NCI-H524 treated with DMSO at 0.1 percent for 48 hours (cell line): ENCODE measurements at regions not wholly inside any gene's neighbourhood (a gene's known extent, or its start where the extent isn't known, plus 50 kb on each side); places are given as distances from the start of the nearest gene placed in this dataset.

Experiments
- DNase-seq: peaks from one replicate; lab custom pipeline; 2025; lab: John Stamatoyannopoulos, UW

DNA sequence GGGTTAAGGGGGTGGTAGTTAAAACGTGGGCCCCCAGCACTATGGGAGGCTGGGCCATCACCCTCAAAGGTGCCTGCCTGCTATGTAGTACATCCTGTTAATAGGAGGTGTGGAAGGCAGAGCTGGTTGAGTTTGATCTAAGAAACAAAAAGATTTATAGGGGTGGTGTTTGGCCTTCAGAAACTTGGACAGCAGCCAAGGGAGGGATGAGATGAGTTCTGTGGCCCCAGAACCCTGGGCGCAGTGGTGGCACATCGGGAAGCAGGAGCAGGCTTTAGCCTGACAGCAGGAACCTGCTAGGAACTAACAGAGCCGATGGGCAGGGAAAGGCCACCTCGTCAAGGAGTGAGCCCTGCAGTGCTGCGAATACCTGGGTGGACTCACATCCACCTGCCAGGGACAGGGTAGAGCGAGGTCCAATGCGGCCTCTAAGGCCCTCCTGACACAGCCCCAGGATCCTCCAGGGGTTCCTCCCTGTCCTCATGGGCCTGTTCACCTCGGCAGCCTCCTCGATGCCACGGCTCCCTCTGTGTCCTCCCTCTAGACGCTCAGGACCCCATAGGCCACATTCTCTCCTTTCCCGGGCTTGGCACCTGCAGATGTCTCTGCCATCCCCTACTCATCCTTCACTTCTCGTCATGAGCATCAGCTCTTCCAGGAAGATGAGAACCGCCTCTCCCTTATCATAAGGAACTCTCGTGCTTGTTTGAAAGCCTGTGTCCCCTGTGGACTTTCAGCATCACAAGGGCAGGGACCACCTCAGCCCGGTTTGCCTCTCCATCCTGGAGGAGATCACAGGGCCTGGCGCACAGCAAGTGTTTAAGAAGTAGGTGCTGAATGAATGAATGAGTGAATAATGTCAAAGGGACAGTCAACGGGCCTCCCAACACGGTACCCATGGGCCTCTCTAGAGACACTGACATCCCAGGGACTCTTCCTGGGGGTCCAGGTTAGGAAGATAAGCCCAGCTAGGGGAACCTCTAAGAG, 103.5 kb upstream of the TNRC6C start:
- DNase-seq = no peak

DNA sequence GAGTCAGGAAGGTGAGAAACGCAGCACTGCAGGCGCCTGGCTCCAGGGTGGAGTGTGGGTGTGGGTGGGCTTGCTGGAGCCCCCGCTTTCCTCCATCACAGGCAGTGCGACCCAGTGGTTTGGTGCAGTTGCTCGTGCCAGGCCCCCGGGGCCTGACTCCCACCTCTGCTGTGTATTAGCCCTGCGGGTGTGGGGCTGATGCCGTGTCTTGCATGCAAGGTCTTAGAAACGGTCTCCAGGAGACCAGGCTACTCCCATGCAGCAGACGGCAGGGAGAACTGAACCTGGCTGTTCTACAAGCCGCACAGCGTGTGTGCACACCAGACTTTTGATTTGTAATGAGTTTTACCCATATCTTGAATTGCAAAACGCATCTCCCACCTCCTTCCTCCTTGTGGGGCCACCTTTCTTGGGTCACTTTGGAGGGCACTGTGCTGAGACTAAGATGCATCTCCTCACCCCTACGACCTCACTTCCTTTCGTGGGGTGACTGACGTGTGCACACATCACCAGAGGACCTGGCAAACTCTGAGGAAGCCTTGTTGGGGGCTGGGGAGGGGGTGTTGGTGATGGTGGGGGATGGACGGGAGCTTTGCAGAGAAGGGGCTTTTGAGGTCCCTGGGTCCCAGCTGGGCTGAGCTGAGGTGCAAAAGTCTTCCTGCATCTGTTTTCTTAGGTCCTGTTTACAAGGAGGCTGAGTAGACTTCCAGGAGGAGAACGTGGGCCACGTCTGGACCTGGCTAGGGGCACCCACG, 101.8 kb upstream of the TNRC6C start:
- DNase-seq = no peak

DNA sequence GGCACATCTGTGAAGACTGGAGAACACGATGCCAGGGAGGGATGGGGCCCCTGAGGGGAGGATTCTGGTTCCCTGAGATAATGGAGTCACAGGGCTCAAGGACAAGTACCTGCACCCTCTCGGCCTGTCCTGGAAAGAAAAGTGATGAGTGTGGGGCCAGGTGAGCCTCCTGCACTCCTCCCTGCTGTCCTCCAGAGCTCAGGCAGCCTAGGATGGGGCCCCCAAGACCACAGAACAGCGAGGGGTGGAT, 101.3 kb upstream of the TNRC6C start:
- no peak for DNase-seq

DNA sequence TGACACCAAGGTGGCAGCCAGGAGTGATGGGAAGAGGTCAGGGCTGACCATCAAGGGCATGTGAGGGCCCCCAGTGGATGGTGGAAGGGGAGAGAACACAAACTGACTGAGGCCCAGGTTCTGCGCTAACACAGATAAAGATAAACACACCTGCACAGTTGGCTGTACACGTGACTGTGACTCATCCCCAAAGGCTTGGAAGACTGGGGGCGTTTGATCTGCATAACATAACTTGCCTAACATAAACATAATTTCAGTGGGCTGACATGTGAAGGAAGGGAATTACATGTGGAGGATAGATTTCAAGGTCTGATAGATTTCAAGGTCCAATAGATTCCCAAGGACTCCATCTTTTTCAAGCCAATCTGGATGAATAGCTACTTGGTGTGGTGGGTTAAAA, 100.9 kb upstream of the TNRC6C start:
- no peak for DNase-seq

DNA sequence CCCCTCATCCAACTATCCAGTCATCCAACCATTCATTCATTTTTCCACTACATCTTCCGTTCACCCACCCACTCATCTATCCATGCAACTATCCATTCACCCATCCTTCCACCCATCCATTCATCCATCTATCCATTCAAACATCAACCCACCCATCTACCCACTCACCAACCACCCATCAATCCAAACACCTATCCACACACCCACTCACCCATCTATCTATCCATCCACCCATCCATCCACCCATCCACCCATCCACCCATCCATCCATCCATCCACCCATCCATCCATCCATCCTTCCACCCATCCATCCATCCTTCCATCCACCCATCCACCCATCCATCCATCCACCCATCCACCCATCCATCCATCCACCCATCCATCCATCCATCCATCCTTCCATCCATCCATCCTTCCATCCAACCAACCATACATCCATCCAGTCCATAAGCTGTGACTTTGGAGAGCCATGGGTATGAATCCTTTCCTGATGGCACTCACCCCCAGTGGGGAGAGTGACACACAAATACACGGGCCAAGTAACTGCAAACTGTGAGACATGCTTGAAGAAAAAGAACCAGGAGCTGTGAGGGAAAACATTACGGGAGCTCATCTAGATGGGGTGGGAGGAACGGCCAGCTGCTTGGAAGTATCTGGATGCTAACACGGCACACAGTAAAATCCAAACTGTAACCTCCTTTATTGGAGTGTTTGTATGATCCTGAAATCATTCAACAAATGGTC, 100.0 kb upstream of the TNRC6C start:
- DNase-seq = no peak

DNA sequence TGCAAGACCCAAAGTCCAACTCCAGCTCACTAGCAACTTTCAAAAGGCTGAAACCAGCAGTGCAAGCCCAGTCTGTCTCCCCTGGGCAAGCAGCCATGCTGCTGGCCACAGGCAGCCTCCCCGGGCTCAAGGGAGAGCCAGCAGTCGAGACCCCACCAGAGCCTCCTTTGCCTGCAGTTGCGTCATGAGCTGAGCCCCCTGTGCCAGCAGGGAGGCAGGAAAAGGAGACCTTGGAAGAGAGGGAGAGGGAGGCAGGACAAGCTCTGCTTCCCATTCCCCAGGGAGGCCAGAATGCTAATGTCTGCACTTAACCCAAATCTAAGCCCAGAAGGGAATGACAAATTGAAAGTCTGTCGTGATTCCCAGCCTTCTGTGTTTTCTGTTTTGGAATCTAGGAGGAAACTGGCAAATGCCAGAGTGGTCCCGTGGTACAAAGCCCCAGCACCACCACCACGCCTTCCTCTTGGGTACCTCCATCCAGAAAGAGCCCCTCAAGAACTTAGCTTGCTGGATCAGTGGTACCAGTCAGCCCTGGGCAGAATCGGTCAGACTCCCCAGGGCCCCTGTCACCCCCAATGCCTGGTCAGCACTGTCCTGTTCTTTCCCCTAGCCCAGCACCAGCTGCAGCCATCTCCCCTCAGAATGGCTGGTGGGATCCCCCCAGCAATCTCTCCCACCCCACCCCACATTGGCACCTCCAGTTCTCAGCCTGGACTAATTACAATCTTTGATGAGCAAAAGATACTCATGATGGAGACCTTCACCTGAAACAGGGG, 99.3 kb upstream of the TNRC6C start:
- DNase-seq = no peak

DNA sequence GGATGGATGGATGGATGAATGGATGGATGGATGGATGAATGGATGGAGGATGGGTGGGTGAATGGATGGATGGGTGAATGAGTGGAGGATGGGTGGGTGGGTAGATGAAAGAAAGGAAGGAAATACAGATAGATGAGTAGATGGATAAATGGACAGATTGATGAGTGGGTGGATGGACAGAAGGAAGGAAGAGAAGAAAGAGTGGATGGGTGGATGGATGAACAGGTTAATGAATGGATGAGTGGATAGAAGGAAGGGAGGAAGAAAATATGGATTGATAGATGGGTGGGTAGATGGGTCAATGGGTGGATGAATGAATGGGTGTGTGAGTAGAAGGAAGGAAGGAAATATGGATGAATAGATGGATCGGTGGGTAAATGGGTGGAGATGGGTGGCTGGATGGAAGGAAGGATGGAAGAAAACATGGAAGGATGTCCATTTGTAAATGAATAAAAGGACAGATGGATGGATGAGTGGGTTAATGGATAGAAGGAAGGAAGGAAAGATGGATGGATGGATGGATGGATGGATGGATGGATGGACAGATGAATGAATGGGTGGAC, 97.3 kb upstream of the TNRC6C start:
- no peak for DNase-seq

DNA sequence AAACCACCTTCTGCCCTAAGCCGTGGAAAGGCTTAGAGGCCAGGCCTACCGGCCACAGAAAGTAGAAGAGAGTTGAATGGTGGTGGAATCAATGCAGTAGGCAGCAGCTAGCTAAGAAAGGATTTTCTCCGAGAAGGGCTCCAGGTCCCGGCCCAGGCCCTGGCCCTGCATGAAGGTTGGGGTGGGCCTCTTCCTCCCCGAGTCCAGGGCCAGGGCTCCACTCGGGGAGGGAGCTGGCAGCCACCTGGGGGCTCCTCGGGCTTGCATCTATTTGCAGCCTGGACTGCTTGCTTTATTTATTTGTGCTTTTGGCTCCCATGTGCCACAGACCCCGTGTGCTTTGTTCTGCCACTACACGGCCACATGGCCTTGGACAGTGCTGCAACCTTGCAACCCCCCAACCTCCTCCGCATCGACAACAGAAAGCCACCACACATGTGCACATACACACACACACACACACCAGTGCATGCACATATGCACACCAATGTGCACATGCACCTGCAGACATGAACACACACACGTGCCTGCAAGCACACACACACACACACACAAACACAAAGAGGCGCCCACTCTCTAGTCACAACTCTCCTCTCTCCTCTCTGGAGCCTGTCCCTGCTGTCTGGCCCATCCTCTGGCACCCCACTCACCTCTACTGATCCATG, 96.4 kb upstream of the TNRC6C start:
- DNase-seq = no peak

DNA sequence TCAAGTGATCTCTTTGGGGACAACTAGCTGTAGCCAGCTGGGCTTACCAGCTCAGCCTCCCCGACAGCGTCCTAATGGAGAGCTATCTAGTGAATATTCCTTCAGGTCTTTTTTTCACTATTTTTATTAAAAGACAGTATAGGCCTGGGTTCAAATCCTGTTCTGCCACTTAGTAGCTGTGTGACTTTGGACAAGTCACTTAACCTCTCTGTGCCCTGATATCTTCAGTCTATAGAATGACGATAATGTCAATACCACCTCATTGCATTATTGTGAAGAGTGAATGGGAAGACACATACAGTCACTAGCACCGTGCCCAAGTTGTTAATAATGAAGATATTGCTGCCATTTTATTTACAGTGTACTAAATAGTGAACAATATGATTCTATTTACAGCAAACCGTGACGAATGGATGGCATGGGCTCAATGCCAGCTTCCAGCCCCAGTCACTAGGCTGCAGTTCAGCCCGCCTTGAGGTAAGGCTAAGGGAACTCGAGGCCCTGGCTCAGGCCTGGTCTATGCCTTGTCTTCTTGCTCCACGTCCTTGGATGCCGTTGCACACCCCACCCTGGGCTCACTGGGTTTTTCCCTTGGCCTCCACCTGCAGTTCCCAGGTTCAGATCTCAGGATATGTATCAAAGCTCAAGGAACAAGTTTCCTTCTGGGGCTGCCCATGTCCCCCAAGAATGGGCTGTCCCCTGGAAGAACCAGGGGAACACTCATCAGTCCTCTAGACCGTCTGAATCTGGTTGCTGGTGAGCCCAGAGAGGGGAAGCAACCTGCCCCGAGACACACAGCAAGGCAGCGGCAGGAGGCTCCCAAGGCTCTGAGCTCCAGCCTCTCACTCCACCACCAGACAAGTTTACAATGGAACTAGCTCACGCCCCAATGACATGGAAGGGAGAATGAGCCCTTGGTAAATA, 95.4 kb upstream of the TNRC6C start:
- no peak for DNase-seq

DNA sequence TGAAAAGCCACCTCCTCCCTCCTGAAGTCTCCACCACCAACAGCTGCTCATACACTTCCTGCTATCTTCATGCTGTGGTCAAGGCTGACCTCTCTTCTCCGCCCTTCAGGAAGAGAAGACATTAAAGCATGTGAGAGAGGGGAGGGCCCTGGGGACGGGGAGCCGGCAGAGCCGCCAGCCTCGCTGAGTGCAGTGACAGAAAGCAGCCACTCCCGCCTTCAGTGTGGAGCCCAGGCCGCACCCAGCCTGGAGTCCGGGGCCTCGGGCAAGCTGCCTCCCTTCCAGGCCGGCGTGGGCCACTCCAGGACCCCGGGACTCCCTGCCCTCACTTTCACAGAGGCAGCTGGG, 94.7 kb upstream of the TNRC6C start:
- no peak for DNase-seq

DNA sequence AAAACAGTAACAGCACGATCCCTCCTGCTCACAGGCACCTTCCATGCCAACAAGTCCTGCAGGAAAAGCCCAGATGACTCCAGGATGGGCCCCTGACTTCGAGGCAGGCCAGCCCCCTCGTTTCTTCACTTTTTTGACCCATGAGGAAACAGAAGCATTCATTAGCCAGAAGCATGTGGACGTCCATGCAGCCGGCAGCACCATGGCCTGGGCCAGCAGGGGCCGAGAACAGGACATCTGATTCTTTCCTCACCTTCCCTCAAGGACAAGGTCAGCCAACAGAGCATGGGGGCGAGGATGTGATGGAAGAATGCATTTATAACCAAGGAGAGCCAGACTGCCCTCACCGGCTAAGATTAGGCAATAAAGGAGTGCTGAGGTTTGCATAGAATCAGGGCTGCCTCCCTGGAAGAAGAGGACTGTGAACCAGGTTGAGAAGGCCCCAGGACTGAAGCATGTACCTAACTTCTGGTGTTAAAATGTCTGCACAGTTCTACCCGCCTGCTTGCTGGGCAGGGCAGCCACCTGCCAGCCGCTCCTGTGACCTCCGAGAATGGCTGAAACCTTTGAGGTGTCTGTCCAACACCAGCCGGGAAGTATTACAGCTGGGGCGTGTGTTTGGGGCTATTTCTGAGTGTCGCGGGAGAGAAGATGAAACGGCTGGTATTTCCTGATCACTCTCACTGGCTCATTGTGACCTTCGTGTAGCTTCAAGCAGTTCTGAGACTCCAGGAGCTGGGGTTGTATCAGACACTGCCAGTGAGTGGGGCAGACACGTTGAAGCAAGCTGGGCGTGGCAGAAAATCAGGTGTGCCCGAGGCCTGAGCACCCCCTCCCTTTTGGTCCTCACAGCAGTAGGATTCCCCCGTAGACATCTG, 94.0 kb upstream of the TNRC6C start:
- peak; percentile 26 for DNase-seq

DNA sequence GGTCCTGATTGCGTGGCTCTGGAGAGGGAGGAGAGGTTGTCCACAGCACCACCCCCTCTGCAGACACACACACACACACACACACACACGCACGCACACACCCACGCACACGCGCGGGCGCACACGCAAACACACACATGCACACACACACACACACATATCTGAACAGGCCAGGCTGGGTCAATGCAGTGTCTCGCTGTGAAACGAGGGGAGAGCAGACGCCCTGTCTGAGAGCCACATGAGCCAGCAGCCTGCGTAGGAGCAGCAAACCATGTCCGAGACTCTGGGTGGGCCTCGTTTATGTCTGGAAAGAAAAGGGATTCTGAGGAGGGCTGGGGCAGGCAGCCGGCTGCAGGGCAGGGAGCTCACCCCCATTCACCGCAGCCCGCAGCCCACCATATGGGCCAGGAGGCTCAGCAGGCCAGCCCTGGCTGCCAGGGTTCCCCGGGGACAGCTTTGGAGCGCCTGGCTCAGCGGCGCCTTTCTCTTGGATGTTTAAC, 93.3 kb upstream of the TNRC6C start:
- DNase-seq = peak; percentile 78

DNA sequence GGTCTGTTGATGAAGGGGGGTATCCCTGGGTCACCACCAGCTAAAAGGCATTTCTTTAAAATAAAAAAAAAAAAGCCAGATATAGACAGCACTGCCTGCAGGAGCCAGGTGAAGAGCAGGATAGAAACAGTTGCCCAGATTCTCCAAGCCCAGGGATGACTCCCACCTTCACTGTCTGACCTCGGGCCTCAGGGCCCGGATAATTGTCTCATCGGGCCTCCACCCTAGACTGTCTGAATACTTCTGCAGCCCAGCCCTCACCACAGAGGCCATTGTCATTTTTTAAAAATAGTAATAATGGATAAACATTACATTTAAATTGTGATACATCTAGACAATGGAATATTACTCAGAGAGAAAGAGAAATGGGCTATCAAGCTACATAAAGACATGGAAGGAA, 92.8 kb upstream of the TNRC6C start:
- no peak for DNase-seq

DNA sequence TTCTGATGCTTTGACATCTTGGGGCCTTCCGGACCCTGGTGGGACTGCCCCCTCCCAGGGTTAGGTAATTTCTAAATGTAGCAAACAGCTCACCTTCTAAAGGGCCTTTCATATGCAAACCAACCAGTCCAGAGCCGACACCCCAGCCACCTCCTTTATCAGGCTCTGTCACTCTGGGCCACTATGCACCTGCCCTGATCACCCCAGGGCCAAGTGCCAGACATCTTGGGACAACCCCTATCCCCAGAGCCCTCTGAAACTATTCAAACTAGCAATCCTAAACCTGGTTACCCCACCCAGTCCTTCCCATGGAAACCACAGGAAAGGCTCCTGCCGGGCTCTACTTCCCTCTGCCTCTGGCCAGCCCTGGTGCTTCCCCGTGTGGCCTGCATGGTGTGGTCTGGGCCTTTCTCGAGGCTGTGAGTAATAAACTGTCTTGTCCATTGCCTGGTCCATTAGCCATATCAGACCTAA, 91.2 kb upstream of the TNRC6C start:
- no peak for DNase-seq

DNA sequence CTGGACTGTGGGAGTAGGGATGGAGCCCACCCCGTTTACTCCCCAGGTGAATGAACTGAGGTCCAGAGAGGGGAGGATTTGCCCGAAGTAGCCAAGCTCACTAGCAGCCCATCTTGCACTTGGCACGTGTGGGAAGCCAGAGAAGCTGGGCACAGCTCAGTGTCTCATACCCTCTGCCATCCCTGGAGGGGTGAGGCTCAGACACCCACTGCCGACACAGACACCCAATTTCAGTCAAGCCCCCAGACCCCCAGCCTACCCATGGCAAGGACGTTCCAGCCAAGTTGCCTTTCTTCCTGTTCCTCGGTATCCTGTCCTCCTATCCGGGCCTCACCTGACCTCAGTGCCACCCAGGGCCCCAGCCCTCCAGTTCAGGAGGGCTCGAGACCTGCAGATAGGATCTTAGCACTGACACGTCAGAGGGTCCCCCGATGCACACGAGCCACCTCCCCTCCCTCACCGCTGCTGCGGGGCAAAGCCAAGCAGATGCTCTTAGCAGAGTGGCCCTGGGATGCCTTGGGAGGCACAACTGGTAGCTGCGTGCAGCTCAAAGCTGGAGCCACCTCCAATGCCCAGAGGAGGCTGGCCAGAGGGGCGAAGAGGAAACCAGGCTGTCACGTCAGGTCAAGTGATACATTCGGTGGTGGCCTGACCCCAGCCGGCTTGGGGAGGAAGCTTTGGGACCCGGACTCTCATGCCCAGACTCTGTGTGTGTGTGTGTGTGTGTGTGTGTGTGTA, 90.4 kb upstream of the TNRC6C start:
- no peak for DNase-seq

DNA sequence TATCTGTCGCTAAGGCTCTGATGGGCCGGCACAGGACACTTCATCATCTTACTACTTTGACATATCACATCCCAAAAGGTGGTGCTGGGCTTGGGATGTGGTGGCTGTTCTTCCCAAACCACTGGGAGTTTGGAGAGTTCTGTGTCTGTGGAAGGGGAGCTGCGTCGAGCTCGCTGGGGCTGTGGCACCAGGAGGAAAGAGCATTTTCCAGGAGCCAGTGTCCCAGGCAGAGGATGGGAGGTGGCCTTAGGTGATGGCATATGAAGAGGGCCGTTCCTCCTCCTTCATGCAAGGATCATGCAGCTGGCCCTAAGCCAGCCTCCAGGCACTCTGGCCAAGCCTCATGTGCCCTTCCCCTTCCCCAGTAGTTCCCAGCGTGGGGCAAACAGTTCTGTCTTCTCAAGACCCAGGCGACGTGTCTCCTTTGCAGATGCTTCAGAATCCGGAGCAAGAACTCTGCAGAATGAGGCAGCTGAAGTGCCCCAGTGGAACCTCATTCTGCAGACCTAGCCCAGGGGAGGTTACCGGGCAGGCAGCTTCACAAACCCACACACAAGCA, 89.4 kb upstream of the TNRC6C start:
- no peak for DNase-seq

DNA sequence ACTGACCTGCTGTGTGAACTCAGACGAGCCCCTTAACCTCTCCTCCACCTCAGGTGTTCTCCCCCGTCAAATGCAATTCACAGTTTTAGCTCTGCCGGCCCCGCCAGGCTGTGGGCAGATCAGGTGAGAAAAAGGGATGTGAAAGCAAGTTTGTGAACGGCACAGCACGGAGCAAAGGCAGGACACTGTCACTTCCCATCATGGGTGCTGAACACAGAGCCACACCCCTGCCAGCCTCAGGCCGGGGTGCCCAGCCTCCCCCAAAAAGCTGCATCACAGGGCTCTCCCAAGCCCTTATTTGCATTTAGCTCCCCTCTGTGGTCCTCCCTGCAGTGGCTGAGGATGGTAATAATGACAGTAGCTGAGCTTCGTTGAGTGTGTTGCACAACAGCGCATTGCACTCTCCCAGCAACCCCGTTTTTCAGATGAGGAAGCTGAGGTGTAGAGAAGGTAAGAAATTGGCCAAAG, 88.8 kb upstream of the TNRC6C start:
- DNase-seq = no peak

DNA sequence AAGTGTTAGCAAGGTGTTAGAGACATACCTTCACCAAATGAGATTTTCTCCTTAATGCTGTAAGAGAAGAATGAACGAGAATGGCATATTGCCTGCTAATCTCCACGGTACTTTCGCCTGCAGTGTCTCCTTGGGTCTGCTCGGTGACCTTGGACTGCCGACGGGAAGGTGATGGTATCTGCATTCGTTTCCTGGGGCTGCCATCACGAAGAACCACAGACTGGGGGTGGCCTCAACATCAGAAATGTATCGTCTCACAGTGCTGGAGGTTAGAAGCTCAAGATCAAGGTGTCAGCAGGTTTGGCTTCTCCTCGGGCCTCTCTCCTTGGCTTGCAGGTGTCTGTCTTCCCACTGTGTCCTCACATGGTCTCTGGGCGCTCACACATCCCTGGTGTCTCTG, 86.3 kb upstream of the TNRC6C start:
- no peak for DNase-seq
